ENCODE measurements at regions not wholly inside any gene's neighbourhood (a gene's known extent, or its start where the extent isn't known, plus 50 kb on each side); places are given as distances from the start of the nearest gene placed in this dataset.

- TF ChIP-seq REST (IDR thresholded peaks at IDR 0.05; ENCODE audit: low read depth, low read length): no peak
- TF ChIP-seq MEF2A (IDR thresholded peaks at IDR 0.05; ENCODE audit: borderline replicate concordance, low read depth): no peak
- TF ChIP-seq GATA2 (CRISPR knock-in tag; IDR thresholded peaks at IDR 0.05): no peak
These were observed 154.5 kb upstream of the QRFPR start (continued) for GRCh38 chr4:121535351-121535750.

GRCh38 chr4:121534187-121534586 lies 153.4 kb upstream of the QRFPR start:
- no peaks in the 10 kb centered on the region; the same call in none of the 2 replicates for H3K27me3 ChIP-seq (ENCODE audit: insufficient read depth)
- H3K4me2 ChIP-seq: no peak overlapping the region
- H3K9ac ChIP-seq: no peak overlapping the region
- no peak overlapping the region for H3K27ac ChIP-seq (ENCODE audit: low read depth in 2 of 2, low read length in 1 of 2)
- no peak overlapping the region for H2AFZ ChIP-seq (ENCODE audit: low read depth)
- 0% methylated on average over 2 of the region's 2 CpGs for WGBS (ENCODE audit: low lambda C conversion rate)
- POLR2A ChIA-PET: no interaction called here
- no peaks in the 10 kb centered on the region for H3K36me3 ChIP-seq (replicated peaks in 1 of 2; ENCODE audit: control insufficient read depth in 1 of 2, insufficient read depth in 2 of 2, low read length in 1 of 2)
- H3K79me2 ChIP-seq (ENCODE audit: insufficient read depth): no peaks in the 10 kb centered on the region
- H3K9me3 ChIP-seq: no peaks in the 10 kb centered on the region
- no peak for DNase-seq
- CTCF ChIA-PET: interaction anchor here (1.0 kb wide), 1 partner anchor 19 kb away, joined by 3 read pairs; no protein-coding TSS in a partner anchor
- H3K9me2 ChIP-seq: no peaks in the 10 kb centered on the region
- H3K4me3 ChIP-seq (ENCODE audit: low read depth in 2 of 2, low read length in 1 of 2): no peak overlapping the region
- no peaks in the 10 kb centered on the region for H3K4me1 ChIP-seq (ENCODE audit: control insufficient read depth in 1 of 2, insufficient read depth in 2 of 2, low read depth in 1 of 2, low read length in 1 of 2)
- no peaks in the 10 kb centered on the region for H4K20me1 ChIP-seq (ENCODE audit: insufficient read depth)
- H3F3A ChIP-seq (replicated peaks; ENCODE audit: insufficient read depth): no peaks in the 10 kb centered on the region
- no peak for TF ChIP-seq MAX (IDR thresholded peaks at IDR 0.05; ENCODE audit: low read depth)
- no peak for TF ChIP-seq MXI1 (IDR thresholded peaks at IDR 0.05; ENCODE audit: low read depth, low read length)
- no peak for TF ChIP-seq FOSL2 (IDR thresholded peaks at IDR 0.05; ENCODE audit: borderline replicate concordance, low read depth)
- TF ChIP-seq CTCF (IDR thresholded peaks at IDR 0.05): no peak
- no peak for TF ChIP-seq GABPA (IDR thresholded peaks at IDR 0.05; ENCODE audit: low read depth)
- TF ChIP-seq TEAD4 (IDR thresholded peaks at IDR 0.05; ENCODE audit: borderline replicate concordance, insufficient read depth): no peak
- no peak for TF ChIP-seq RAD21 (IDR thresholded peaks at IDR 0.05; ENCODE audit: low read length)
- TF ChIP-seq CHD2 (IDR thresholded peaks at IDR 0.05; ENCODE audit: low read length, partially characterized antibody): no peak
- no peak for TF ChIP-seq RCOR1 (IDR thresholded peaks at IDR 0.05; ENCODE audit: low read length)
- TF ChIP-seq TCF12 (IDR thresholded peaks at IDR 0.05): no peak
- no peak for TF ChIP-seq JUND (IDR thresholded peaks at IDR 0.05)
- TF ChIP-seq RXRA (IDR thresholded peaks at IDR 0.05; ENCODE audit: borderline replicate concordance, low read depth): no peak
- no peak for TF ChIP-seq REST (IDR thresholded peaks at IDR 0.05; ENCODE audit: low read depth, low read length)
- TF ChIP-seq POLR2AphosphoS5 (IDR thresholded peaks at IDR 0.05; ENCODE audit: low read depth, low read length): no peak
- TF ChIP-seq ZBTB33 (IDR thresholded peaks at IDR 0.05; ENCODE audit: borderline replicate concordance, low read depth): no peak
- TF ChIP-seq IRF3 (IDR thresholded peaks at IDR 0.05; ENCODE audit: low read depth, low read length): no peak
- no peak for TF ChIP-seq SIN3A (IDR thresholded peaks at IDR 0.05; ENCODE audit: borderline replicate concordance, low read depth, low read length)
- TF ChIP-seq EZH2phosphoT487 (IDR thresholded peaks at IDR 0.05; ENCODE audit: borderline replicate concordance, low read depth): no peak
